HG03066 (cell line): ENCODE measurements at regions not wholly inside any gene's neighbourhood (a gene's known extent, or its start where the extent isn't known, plus 50 kb on each side); places are given as distances from the start of the nearest gene placed in this dataset.
A peak's percentile ranks its signal among the peaks of the same experiment; 100 is the strongest.
"Not testable (repeated sequence)": the region's sequence is repeated elsewhere in the genome, so short reads cannot be mapped to it uniquely, and the experiment has no call there.

ENCODE experiments used
- ATAC-seq: cut with Tn5 transposase; IDR thresholded peaks from one replicate; pipeline ENCODE4 v1.9.1; 2021; ENCODE audit warnings: low read depth; ENCODE audit not compliant: unreplicated experiment

GRCh38 chr21:5013455-5014304 lies 5507.7 kb upstream of the TPTE start:
- ATAC-seq, result not testable (repeated sequence)

DNA sequence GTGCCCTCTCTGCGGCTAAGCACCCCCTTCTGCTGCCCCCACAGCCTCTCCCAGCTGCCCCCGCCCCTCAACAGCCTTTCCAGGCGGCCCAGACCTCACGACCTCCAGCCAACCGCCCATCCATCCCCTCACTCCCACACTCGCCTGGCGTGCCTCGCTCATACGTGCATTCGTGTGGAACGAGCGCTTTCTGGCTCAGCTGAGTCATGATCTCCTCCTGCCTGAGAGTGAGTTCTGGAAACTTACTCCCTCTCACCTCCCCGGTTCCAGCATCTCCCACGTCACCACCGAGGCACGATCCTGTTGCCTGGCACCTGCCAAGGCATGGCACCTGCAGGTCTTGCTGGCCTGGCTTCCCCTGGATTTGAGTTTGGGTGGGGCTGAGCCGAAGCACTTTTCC lies 5506.2 kb upstream of the TPTE start:
- ATAC-seq, result not testable (repeated sequence)

DNA sequence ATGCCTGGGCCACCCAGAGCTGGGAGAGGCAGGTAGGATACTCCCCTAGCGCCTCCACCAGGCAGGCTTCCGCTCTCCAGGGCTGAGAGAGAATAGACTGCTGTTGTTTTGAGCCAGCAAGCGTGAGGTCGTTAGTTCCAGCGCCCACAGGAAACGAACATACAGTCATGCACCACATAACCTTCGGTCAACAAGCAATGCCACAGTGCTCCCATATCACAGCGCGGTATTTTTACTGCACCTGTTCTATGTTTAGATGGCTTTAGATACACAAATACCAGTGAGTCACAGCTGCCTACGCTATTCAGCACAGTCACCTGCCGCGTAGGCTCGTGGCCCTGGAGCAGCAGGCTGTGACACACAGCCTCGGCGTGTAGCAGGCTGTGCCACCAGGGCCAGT lies 5502.3 kb upstream of the TPTE start:
- ATAC-seq, result peak; percentile 44

GRCh38 chr21:5021815-5022214 lies 5499.6 kb upstream of the TPTE start:
- ATAC-seq, result not testable (repeated sequence)

DNA sequence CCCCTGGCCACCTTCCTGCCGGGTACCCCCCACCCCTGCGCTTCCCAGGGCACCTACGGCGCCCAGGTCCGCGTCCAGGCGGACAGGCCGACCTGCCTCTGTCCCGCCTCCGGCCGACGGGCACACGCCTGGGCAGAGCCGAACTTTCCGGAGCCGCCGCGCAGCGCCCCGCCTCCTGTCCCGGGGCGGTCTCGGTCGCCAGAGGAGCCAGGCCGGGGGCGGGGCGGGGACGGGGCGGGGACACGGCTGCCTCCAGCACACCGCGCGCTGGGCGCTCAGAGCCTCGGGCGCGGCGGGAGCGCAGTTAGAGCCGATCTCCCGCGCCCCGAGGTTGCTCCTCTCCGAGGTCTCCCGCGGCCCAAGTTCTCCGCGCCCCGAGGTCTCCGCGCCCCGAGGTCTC lies 5499.1 kb upstream of the TPTE start:
- ATAC-seq, result not testable (repeated sequence)

- not testable (repeated sequence) for ATAC-seq
These were observed 5498.6 kb upstream of the TPTE start for GRCh38 chr21:5022748-5023147.

DNA sequence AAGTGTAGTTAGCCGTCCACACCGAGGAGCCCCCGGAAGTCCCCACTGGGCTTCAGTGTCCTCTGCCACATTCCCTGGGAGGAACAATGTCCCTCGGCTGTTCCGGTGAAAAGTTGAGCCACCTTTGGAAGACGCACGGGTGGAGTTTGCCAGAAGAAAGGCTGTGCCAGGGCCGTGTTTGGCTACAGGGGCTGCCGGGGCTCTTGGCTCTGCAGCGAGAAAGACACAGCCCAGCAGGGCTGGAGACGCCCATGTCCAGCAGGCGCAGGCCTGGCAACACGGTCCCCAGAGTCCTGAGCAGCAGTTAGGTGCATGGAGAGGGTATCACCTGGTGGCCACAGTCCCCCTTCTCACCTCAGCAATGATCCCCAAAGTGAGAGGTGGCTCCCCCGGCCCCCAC lies 5486.2 kb upstream of the TPTE start:
- ATAC-seq, result not testable (repeated sequence)

DNA sequence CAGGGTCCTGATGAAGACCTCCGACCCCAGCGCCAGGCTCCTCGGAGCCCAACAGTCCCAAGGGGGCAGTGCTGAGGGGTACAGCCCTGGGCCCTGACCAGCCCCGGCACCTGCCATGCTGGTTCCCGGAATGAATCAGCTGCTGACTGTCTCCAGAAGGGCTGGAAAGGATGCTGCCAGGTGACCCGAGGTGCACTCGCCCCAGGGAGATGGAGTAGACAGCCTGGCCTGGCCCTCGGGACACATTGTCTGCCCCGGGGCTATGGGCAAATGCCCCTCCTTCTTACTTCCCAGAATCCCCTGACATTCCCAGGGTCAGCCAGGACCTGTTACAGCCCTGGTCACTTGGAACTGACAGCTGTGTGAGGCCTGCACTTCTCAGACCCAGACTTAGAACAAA lies 5485.8 kb upstream of the TPTE start:
- not testable (repeated sequence) for ATAC-seq

DNA sequence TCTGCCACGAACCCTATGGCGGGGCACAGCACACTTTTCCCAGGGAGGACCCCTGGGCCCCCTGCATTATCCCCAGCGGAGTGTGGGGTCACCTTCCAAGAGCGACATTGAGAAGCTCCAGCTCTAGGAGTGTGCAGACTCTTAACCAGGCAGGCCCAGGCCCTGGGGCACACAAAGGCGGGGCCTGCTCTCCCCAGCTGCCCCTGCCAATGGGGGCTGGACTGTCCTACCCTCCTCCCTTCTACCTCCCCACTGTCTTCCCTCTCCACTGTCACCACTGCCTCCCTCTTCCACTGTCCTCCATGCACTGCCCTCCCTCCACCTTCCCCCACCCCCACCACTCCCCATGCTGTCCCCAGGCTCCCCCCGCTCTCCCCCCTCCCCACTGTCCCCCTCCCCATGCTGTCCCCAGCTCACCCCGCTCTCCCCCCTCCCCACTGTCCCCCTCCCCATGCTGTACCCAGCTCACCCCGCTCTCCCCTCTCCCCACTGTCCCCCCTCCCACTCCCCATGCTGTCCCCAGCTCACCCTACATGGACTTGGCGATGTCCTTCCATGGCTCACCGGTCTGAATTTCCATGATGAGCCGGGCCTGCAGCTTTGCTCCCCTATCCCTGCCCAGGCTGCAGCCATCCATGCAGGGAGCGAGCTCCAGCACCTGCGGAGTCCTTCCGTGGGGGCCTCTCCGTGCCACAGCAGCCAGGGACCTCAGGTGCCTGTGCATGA lies 5483.6 kb upstream of the TPTE start:
- ATAC-seq, result not testable (repeated sequence)

DNA sequence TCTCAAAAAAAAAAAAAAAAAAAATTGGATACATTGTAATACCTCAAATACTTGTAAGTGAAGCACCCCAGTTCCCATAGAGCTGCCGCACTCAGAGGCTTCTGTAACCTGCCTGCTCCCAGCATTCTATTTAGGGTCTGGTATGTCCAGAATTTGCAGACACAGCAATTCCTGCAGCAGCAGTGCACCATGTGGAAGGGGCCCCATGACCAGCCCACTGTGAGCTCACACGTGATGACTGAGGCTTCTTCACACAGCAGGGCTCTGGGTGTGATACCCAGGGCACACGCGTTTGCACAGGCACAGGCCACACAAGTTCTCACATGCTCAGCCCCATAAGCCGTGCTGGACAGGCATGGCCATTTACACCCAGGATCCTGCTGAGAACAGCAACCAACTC lies 5481.5 kb upstream of the TPTE start:
- ATAC-seq, result not testable (repeated sequence)

GRCh38 chr21:5042583-5042982 lies 5478.8 kb upstream of the TPTE start:
- ATAC-seq, result not testable (repeated sequence)

GRCh38 chr21:5044812-5045211 lies 5476.6 kb upstream of the TPTE start:
- ATAC-seq, result not testable (repeated sequence)

GRCh38 chr21:5051303-5052018 lies 5469.9 kb upstream of the TPTE start:
- ATAC-seq, result not testable (repeated sequence)

GRCh38 chr21:5055027-5055754 lies 5466.2 kb upstream of the TPTE start:
- ATAC-seq, result not testable (repeated sequence)

- ATAC-seq, result peak; percentile 56
These were observed 5465.1 kb upstream of the TPTE start for GRCh38 chr21:5055996-5056962.

GRCh38 chr21:5057077-5057476 lies 5464.3 kb upstream of the TPTE start:
- not testable (repeated sequence) for ATAC-seq

GRCh38 chr21:5060364-5061083 lies 5460.9 kb upstream of the TPTE start:
- ATAC-seq, result not testable (repeated sequence)

DNA sequence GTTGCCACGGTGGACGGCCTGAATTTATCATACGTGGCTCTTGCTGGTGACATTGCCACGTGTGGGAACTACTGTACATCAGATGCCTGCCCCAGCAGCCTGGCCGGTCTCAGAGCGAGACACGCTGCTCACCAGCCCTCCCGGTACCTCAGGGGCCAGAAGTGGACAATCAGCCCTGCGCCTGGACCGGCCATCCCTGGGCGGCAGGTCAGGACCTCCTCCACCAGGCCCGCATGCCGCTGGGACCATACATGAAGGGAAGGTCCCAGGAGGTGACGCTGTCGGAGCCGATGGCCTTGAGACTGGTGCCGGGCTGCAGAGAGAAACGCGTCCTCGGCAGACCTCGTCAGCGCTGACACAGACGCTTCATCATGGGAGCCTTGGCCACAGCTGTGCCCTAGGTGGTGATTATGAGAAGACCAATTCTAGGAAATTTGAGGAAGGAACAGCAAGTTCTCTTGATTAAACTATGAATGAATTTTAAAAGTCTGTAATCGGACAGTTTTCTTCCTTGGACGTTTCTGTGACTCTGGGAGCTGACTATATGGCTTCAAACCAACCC lies 5456.7 kb upstream of the TPTE start:
- ATAC-seq, result not testable (repeated sequence)
